ENCODE measurements at regions not wholly inside any gene's neighbourhood (a gene's known extent, or its start where the extent isn't known, plus 50 kb on each side); places are given as distances from the start of the nearest gene placed in this dataset.

DNA sequence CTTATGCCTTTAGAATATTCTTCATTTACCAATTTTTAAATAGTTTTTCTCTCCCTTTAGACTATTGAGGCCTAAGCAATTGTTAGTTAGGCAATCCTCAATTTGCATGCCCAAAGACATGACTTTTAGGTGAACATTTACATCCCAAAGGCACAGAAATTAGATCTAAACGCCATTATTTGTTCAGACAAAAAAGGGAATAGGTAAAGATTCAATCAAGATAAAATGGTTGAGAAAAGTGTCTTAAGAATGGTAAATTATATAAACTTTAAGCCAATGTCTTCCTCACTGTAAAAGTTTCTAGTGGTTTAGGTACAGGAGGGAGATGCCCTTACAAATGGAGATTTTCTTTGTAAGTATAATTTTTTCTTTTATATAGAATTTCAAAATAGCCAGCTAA is 50.2 kb upstream of the MME start:
- H3K9ac ChIP-seq (ENCODE audit: insufficient read depth in 1 of 2, low read length in 2 of 2), result no peak overlapping the region

DNA sequence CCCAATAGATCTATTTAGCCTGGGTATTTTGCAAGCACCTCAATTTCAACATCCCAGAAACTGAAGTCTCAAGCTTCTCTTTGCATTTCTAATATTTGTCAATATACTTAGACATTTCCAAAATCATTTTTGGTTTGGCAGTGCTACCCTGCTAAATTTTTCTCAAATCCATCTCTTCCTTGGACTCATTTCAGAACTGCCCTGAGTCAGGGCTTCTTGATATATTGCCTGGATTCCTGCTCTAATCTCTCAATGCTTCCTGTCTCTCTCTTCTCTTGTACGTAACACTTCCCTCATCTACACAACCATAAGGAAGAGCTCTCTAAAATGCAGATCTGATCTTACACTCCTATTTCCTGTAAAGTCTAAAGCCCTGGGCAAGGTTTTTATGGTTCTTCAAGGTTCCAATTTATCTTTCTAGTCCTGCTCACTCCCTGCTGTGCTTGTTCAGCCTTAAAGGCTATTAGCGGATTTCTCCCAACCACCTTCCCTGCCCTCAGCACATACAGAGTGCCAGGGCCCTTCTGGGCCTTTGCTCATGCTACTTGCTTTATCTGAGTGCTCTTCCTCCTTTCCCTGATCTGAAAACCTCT is 53.0 kb upstream of the MME start:
- Histone ChIP-seq H3K4me1 (ENCODE audit: control insufficient read depth in 5 of 5, insufficient read depth in 5 of 5, low read length in 5 of 5) (peaks cover 0 to 4% (median 0%) of the 10 kb centered on the region in 5 donors), H3K9me3 (ENCODE audit: control insufficient read depth in 4 of 4, insufficient read depth in 3 of 4, low read length in 3 of 4) (no peaks in the 10 kb centered on the region), H3K27me3 (ENCODE audit: control insufficient read depth in 3 of 3, insufficient read depth in 3 of 3, low read length in 2 of 3) (no peaks in the 10 kb centered on the region), H3K4me3 (no peak overlapping the region), H3K27ac (ENCODE audit: low read depth in 1 of 2, low read length in 1 of 2) (peak overlapping the region in 1 of 2 donors; percentile 24), H3K9ac (ENCODE audit: insufficient read depth in 1 of 2, low read length in 2 of 2) (no peak overlapping the region), H3K36me3 (ENCODE audit: control insufficient read depth in 4 of 4, insufficient read depth in 4 of 4, low read length in 4 of 4) (no peaks in the 10 kb centered on the region)
- ATAC-seq (ENCODE audit: insufficient read depth, low FRiP score) (no peak), DNase-seq (no peak)
- TF ChIP-seq, protein P1, sequence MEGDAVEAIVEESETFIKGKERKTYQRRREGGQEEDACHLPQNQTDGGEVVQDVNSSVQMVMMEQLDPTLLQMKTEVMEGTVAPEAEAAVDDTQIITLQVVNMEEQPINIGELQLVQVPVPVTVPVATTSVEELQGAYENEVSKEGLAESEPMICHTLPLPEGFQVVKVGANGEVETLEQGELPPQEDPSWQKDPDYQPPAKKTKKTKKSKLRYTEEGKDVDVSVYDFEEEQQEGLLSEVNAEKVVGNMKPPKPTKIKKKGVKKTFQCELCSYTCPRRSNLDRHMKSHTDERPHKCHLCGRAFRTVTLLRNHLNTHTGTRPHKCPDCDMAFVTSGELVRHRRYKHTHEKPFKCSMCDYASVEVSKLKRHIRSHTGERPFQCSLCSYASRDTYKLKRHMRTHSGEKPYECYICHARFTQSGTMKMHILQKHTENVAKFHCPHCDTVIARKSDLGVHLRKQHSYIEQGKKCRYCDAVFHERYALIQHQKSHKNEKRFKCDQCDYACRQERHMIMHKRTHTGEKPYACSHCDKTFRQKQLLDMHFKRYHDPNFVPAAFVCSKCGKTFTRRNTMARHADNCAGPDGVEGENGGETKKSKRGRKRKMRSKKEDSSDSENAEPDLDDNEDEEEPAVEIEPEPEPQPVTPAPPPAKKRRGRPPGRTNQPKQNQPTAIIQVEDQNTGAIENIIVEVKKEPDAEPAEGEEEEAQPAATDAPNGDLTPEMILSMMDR (IDR thresholded peaks at IDR 0.05; ENCODE audit: control extremely low read depth, extremely low read depth), result no peak
- 28 to 30% methylated on average over 2 of the region's 2 CpGs for WGBS, 2 donors

More for the DNA sequence above, 50.2 kb upstream of the MME start:
- Histone ChIP-seq H3K27ac (ENCODE audit: low read depth in 1 of 2, low read length in 1 of 2) (no peak overlapping the region), H3K9me3 (ENCODE audit: control insufficient read depth in 4 of 4, insufficient read depth in 3 of 4, low read length in 3 of 4) (no peaks in the 10 kb centered on the region), H3K36me3 (ENCODE audit: control insufficient read depth in 4 of 4, insufficient read depth in 4 of 4, low read length in 4 of 4) (no peaks in the 10 kb centered on the region), H3K4me1 (ENCODE audit: control insufficient read depth in 5 of 5, insufficient read depth in 5 of 5, low read length in 5 of 5) (peaks cover 0 to 4% (median 0%) of the 10 kb centered on the region in 5 donors), H3K4me3 (no peak overlapping the region), H3K27me3 (ENCODE audit: control insufficient read depth in 3 of 3, insufficient read depth in 3 of 3, low read length in 2 of 3) (no peaks in the 10 kb centered on the region)
- TF ChIP-seq, protein P1 (IDR thresholded peaks at IDR 0.05; ENCODE audit: control extremely low read depth, extremely low read depth), result no peak
- ATAC-seq (ENCODE audit: insufficient read depth, low FRiP score) (no peak), DNase-seq (no peak)
- WGBS, 2 donors, result 74% methylated on average over 1 of the region's 1 CpG

DNA sequence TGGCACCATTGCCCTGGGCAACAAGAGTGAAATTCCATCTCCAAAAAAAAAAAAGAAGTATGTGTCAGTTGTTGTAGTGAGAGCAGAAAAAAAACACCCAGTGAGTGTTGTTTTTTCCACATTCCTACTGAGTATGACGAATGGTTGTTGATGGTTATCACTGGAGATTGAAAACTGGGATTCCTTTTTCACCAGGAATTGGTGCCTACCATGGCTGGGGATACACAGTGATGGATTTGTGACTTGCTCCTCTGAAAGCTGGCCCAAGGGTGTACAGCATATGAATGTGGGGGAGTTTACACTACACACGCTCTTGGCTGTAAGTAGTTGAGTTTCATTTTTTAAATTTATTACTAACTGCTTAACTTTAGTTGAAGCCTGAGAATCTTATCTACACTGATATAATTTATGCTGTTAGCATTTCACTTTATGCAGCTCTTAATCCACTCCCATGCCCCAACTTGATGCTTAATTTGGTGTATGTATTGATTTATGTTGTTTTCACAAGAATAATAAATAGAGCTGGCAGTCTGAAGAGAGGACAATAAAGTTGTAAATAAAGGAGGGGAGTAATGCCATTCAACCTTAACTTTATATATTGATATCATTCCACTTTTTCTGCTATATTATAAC is 56.0 kb upstream of the MME start:
- no peak overlapping the region for H3K9ac ChIP-seq (ENCODE audit: insufficient read depth in 1 of 2, low read length in 2 of 2)
- H3K27ac ChIP-seq (ENCODE audit: low read depth in 1 of 2, low read length in 1 of 2), result no peak overlapping the region
- TF ChIP-seq, protein P1 (IDR thresholded peaks at IDR 0.05; ENCODE audit: control extremely low read depth, extremely low read depth), result no peak
- DNase-seq (no peak), ATAC-seq (ENCODE audit: insufficient read depth, low FRiP score) (no peak)
- H3K9me3 ChIP-seq (ENCODE audit: control insufficient read depth in 4 of 4, insufficient read depth in 3 of 4, low read length in 3 of 4), result no peaks in the 10 kb centered on the region
- H3K36me3 ChIP-seq (ENCODE audit: control insufficient read depth in 4 of 4, insufficient read depth in 4 of 4, low read length in 4 of 4), result no peaks in the 10 kb centered on the region
- H3K27me3 ChIP-seq (ENCODE audit: control insufficient read depth in 3 of 3, insufficient read depth in 3 of 3, low read length in 2 of 3), result no peaks in the 10 kb centered on the region
- H3K4me3 ChIP-seq, result no peak overlapping the region
- peaks cover 0 to 2% (median 0%) of the 10 kb centered on the region in 5 donors for H3K4me1 ChIP-seq (ENCODE audit: control insufficient read depth in 5 of 5, insufficient read depth in 5 of 5, low read length in 5 of 5)
- 81 to 91% methylated on average over 2 of the region's 2 CpGs for WGBS, 2 donors
